Effector memory CD4-positive, alpha-beta T cell (primary cell): ENCODE measurements at regions not wholly inside any gene's neighbourhood (a gene's known extent, or its start where the extent isn't known, plus 50 kb on each side); places are given as distances from the start of the nearest gene placed in this dataset.
"Not testable (repeated sequence)": the region's sequence is repeated elsewhere in the genome, so short reads cannot be mapped to it uniquely, and the experiment has no call there.

Source experiments
- DNase-seq, 3 donors: peaks; one replicate each; pipeline ENCODE4 v3.0.0-alpha.2; 2020
- H3K27ac ChIP-seq: 2 replicates; pipeline ENCODE4 v1.7.0; 2013; ENCODE audit warnings: mild to moderate bottlenecking, low read length, moderate library complexity; ENCODE audit not compliant: insufficient read depth, poor library complexity, severe bottlenecking
- H3K27me3 ChIP-seq: replicated peaks from 2 replicates; pipeline ENCODE4 v1.7.0; 2013; ENCODE audit warnings: mild to moderate bottlenecking, low read length; ENCODE audit not compliant: insufficient read depth, control insufficient read depth, poor library complexity, severe bottlenecking
- H3K36me3 ChIP-seq: 2 replicates; pipeline ENCODE4 v1.7.0; 2013; ENCODE audit warnings: mild to moderate bottlenecking, low read length, moderate library complexity; ENCODE audit not compliant: control insufficient read depth, insufficient read depth
- H3K4me1 ChIP-seq: 2 replicates; pipeline ENCODE4 v1.7.0; 2013; ENCODE audit warnings: low read length, mild to moderate bottlenecking; ENCODE audit not compliant: control insufficient read depth, insufficient read depth, poor library complexity, severe bottlenecking
- H3K4me3 ChIP-seq: 2 replicates; pipeline ENCODE4 v1.7.0; 2013; ENCODE audit warnings: low read length, low read depth, mild to moderate bottlenecking; ENCODE audit not compliant: insufficient read depth, poor library complexity, severe bottlenecking
- H3K9me3 ChIP-seq: 2 replicates; pipeline ENCODE4 v1.7.0; 2013; ENCODE audit warnings: mild to moderate bottlenecking, low read length, moderate library complexity; ENCODE audit not compliant: control insufficient read depth

DNA sequence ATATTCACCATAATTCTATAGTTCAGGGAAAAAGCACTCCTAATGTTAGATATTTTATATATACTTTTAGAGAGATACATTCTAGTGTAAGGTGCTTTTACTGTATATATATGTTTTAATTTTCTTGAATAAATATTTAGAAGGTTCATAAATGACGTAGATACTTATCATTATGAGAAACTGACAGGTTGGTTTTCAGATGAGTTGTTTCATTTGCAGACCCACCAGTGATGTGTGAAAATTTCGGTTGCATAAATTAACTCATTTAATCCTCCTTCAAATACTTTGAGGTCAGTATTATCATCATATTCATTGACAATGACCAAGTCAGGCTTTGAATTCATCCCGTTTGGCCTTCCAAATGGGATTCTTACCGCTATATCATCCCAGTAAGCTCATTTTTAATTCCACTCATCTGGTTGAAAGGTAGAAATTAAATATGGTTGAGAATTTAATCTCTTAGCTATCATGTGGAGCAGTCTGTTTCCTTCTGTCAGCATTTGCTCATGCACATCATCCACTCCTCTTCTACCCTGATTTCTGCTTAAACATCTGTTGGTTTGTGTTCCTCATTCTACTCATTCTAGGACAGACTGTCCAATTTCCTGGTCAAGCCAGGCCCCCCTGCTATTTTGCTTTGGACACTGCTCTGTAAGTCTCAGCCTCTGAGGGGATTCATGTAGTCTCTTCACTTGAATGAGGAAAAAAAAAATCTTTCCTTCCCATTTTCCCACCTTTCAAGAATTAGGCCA, 1156.6 kb downstream of the PLA2G4A start:
- no peaks in the 10 kb centered on the region for H3K4me1 ChIP-seq
- H3K36me3 ChIP-seq, result no peaks in the 10 kb centered on the region
- H3K9me3 ChIP-seq, result no peaks in the 10 kb centered on the region
- no peaks in the 10 kb centered on the region for H3K27me3 ChIP-seq
- H3K4me3 ChIP-seq, result no peak overlapping the region
- no peak overlapping the region for H3K27ac ChIP-seq
- no peak for DNase-seq

DNA sequence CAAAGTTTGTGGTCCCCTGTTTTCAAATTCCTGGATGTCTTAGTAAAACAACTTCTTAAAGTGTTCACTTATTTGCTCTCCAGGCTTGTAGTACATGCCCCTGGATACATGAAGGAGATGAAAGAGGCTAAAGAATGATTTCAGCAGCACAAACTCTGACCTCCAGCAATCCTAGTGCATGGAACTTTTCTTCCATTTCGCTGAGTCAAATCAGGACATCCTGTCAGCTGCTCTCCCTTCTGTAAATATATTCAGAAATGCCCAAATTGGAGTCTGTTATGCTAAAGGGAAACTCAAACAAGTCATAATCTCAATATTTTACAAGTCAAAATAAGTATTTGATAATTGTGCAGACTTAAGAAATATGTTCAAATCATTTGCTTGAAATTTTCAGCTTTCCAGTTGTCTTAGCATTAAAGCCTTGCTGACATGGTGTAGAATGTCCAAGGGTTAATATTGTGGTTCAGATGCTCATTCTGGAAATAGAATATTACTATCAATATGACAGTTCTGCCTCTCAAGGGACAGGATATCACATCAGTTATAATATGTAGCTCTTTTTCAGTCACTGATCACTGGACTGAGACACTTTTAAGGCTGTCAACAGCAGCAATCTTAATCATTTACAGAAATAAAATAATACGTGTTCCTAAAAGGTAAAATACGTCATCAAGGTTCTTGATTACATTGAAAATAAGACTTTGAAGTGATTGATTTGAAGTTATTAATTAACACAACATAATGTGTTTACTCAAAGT, 1157.3 kb downstream of the PLA2G4A start:
- Histone ChIP-seq H3K27ac (no peak overlapping the region), H3K4me3 (no peak overlapping the region), H3K36me3 (no peaks in the 10 kb centered on the region), H3K4me1 (no peaks in the 10 kb centered on the region), H3K27me3 (no peaks in the 10 kb centered on the region), H3K9me3 (no peaks in the 10 kb centered on the region)
- no peak for DNase-seq

DNA sequence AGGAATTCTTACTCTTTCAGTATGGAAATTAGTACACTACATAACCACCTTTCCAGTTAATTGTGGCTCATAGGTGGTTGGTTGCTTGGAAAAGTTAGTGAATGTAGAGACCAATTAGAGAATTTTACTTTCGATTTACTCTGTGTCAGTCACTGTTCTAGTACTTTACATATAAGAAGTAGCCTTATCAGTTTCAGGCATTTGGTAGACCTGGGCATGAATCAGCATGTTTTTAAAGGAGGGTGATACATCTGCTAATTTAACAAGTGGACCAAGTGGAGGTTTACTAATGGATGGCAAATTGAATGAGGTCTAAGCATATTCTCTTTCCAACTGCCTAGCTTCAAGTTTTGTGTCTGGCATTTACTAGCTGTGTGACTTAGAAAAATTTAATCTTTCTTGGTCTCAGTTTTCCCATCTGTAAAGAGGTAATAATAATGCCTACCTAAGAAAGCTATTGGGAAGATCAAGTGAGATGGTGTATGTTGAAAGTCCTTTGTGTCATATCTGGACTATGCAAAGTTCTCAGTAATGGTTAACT, 1158.6 kb downstream of the PLA2G4A start:
- Histone ChIP-seq H3K9me3 (no peaks in the 10 kb centered on the region), H3K4me1 (no peaks in the 10 kb centered on the region), H3K27ac (no peak overlapping the region), H3K36me3 (no peaks in the 10 kb centered on the region), H3K4me3 (no peak overlapping the region), H3K27me3 (no peaks in the 10 kb centered on the region)
- DNase-seq, result no peak

DNA sequence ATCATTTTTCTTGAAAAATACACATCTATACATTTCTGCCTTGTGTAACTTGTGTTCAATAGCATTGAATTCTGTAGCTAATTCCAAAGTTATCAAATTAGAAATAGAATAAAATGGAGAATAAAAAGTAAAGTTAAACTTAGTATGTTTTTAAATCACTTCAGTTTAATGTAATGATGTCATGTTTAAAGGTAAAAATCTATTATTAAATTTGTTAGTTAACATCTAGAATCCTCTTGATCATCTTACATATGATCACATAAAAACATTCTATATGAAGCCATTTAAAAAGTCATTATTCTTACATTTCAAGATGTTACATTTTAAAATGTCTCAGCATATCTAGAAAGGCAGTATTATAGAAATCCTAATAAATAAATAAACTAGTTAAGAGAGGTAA, 1163.2 kb downstream of the PLA2G4A start:
- DNase-seq, result no peak
- Histone ChIP-seq H3K4me1 (no peaks in the 10 kb centered on the region), H3K36me3 (no peaks in the 10 kb centered on the region), H3K9me3 (no peaks in the 10 kb centered on the region), H3K27ac (no peak overlapping the region), H3K27me3 (no peaks in the 10 kb centered on the region), H3K4me3 (no peak overlapping the region)

DNA sequence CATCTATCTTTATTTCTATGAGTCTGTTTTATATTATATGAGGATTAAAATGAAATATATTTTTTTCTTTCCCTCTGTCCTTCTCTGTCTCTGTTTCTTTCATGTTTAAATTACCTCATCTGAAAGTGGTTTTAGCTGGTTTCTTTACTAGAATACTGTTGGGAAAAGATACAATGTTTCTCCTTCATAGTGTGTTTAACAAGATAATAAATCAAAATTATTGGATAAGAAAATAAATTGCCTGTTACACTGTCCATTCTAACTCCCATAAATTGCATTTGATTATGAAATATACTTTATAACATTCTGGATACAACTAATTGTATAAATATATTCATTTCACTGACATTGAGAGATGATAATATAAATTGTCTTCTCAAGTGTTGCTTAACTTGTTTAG, 1168.0 kb downstream of the PLA2G4A start:
- DNase-seq, result no peak
- no peak overlapping the region for H3K4me3 ChIP-seq
- H3K4me1 ChIP-seq, result no peaks in the 10 kb centered on the region
- no peaks in the 10 kb centered on the region for H3K27me3 ChIP-seq
- H3K27ac ChIP-seq, result no peak overlapping the region
- no peaks in the 10 kb centered on the region for H3K9me3 ChIP-seq
- H3K36me3 ChIP-seq, result no peaks in the 10 kb centered on the region

DNA sequence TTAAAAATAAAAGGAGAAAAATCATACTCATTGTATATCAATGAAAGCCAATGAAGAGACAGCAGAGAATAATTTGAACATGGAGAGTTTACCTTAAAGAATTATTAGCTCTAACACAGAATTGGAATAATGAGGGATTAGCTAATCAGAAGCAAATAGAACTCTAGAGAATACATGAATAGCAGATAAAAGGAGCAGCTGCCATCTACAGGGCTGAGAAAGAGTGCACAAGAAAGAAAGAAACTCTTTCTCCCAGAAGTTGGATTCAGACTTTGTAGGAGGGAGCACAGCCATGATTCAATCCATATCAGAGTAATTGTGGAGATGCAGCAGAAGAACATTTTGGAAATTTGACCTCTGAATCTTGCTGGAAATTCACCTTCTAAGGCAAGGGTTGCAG, 1171.2 kb downstream of the PLA2G4A start:
- DNase-seq, result no peak
- no peaks in the 10 kb centered on the region for H3K4me1 ChIP-seq
- no peaks in the 10 kb centered on the region for H3K27me3 ChIP-seq
- H3K36me3 ChIP-seq, result no peaks in the 10 kb centered on the region
- H3K27ac ChIP-seq, result no peak overlapping the region
- H3K9me3 ChIP-seq, result no peaks in the 10 kb centered on the region
- no peak overlapping the region for H3K4me3 ChIP-seq

DNA sequence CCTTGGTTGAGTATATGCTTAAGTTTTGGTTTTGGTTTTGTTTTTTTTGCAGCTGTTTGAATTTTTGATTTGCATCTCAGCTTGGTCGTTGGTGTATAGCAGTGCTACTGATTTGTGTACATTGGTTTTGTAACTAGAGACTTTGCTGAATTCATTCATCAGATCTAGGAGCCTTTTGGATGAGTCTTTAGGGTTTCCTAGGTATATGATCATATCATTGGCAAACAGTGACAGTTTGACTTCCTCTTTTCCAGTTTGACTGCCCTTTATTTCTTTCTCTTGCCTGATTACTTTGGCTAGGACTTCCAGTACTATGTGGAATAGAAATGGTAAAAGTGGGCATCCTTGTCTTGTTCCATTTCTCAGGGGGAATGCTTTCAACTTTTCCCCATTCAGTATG, 1174.9 kb downstream of the PLA2G4A start:
- not testable (repeated sequence) for H3K36me3 ChIP-seq, H3K4me3 ChIP-seq, H3K4me1 ChIP-seq, H3K27ac ChIP-seq, H3K9me3 ChIP-seq, H3K27me3 ChIP-seq, DNase-seq

DNA sequence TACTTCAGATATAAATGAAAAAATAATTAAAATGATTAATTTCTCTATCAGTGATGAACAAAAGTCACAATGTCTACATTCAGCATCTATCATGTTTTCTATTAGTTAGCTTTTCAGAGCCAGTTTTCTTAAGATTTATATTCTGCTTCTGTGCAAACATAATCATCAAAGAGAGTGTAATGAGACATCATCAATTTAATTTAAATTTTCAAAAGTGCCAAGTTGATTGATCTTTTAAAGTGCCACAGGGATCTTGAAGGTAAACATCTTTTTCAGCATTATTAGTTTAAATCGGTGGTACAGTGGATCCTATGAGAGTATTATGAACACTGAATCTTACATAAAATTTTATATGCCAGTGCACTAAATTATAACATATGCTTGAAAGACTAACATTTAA, 1176.1 kb downstream of the PLA2G4A start:
- no peak overlapping the region for H3K27ac ChIP-seq
- DNase-seq, result no peak

DNA sequence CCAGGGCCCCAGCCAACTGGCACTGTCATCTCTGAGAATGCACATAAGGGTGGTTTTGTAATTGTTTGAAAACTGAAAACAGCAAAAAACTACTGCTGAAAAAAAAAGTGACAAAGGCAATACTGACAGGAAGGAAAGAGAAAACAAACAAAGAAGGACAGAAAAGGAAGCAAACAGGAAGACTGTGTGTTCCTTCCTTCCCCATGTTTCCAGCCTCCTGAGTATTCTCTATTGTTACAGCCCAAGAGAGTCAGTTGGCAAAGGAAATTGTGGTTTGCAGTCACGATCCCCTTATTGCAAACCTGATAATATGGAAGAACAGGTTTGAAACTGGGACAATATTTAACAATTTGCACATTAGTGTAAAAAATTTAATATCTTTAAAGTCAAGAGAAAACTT, 1177.6 kb downstream of the PLA2G4A start:
- no peaks in the 10 kb centered on the region for H3K36me3 ChIP-seq
- no peaks in the 10 kb centered on the region for H3K9me3 ChIP-seq
- no peaks in the 10 kb centered on the region for H3K4me1 ChIP-seq
- no peaks in the 10 kb centered on the region for H3K27me3 ChIP-seq
- H3K4me3 ChIP-seq, result no peak overlapping the region
- DNase-seq, result no peak
- H3K27ac ChIP-seq, result no peak overlapping the region

More for the DNA sequence above, 1176.1 kb downstream of the PLA2G4A start:
- Histone ChIP-seq H3K9me3 (no peaks in the 10 kb centered on the region), H3K4me1 (no peaks in the 10 kb centered on the region), H3K36me3 (no peaks in the 10 kb centered on the region), H3K27me3 (no peaks in the 10 kb centered on the region), H3K4me3 (no peak overlapping the region)

DNA sequence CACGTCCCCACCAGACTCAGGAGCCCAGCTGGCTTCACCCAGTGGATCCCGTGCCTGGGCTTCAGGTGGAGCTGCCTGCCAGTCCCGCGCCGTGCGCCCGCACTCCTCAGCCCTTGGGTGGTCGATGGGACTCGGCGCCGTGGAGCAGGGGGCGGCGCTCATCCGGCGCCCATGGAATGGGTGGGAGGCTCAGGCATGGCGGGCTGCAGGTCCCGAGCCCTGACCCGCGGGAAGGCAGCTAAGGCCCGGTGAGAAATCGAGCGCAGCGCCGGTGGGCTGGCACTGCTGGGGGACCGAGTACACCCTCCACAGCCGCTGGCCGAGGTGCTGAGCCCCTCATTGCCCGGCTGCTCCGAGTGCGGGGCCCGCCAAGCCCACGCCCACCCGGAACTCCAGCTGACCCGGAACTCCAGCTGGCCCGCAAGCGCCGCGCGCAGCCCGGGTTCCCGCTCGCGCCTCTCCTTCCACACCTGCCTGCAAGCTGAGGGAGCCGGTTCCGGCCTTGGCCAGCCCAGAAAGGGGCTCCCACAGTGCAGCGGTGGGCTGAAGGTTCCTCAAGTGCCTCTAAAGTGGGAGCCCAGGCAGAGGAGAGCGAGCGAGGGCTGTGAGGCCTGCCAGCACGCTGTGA, 1184.6 kb downstream of the PLA2G4A start:
- H3K9me3 ChIP-seq, H3K4me1 ChIP-seq, DNase-seq, H3K27ac ChIP-seq, H3K27me3 ChIP-seq, H3K36me3 ChIP-seq, H3K4me3 ChIP-seq: not testable (repeated sequence)
